ENCODE measurements at regions not wholly inside any gene's neighbourhood (a gene's known extent, or its start where the extent isn't known, plus 50 kb on each side); places are given as distances from the start of the nearest gene placed in this dataset.

- no peak overlapping the region for H3K27ac Mint-ChIP-seq (ENCODE audit: unreplicated experiment)
- H3K4me1 Mint-ChIP-seq (ENCODE audit: low read depth, unreplicated experiment) = peaks cover 13% of the 10 kb centered on the region
- H3K27me3 Mint-ChIP-seq (ENCODE audit: unreplicated experiment) = no peaks in the 10 kb centered on the region
- intact Hi-C loops (cut with micrococcal nuclease; ENCODE audit: unreplicated experiment) = no loop called here
- DNase-seq = no peak
- no peaks in the 10 kb centered on the region for H3K36me3 Mint-ChIP-seq (ENCODE audit: insufficient read depth, unreplicated experiment)
- no peak overlapping the region for H3K4me3 Mint-ChIP-seq (ENCODE audit: low read depth, unreplicated experiment)
- H3K9me3 Mint-ChIP-seq (ENCODE audit: low read depth, unreplicated experiment) = no peaks in the 10 kb centered on the region
- CTCF ChIA-PET = no interaction called here
- no peak for TF ChIP-seq CTCF (IDR thresholded peaks at IDR 0.05; ENCODE audit: unreplicated experiment)
- no TSS peak for BruUV-seq (replicated peaks)
Observed at GRCh38 chr13:40348096-40348679, 318.3 kb downstream of the FOXO1 start.

GRCh38 chr13:40350283-40350992, 316.0 kb downstream of the FOXO1 start:
- no peaks in the 10 kb centered on the region for H3K9me3 Mint-ChIP-seq (ENCODE audit: low read depth, unreplicated experiment)
- intact Hi-C loops (cut with micrococcal nuclease; ENCODE audit: unreplicated experiment) = no loop called here
- no TSS peak for BruUV-seq (replicated peaks)
- H3K36me3 Mint-ChIP-seq (ENCODE audit: insufficient read depth, unreplicated experiment) = no peaks in the 10 kb centered on the region
- H3K4me1 Mint-ChIP-seq (ENCODE audit: low read depth, unreplicated experiment) = peaks cover 9% of the 10 kb centered on the region
- H3K27me3 Mint-ChIP-seq (ENCODE audit: unreplicated experiment) = no peaks in the 10 kb centered on the region
- H3K27ac Mint-ChIP-seq (ENCODE audit: unreplicated experiment) = no peak overlapping the region
- TF ChIP-seq CTCF (IDR thresholded peaks at IDR 0.05; ENCODE audit: unreplicated experiment) = no peak
- no peak overlapping the region for H3K4me3 Mint-ChIP-seq (ENCODE audit: low read depth, unreplicated experiment)
- CTCF ChIA-PET = no interaction called here
- no peak for DNase-seq

- no peak overlapping the region for H3K27ac Mint-ChIP-seq (ENCODE audit: unreplicated experiment)
Observed at GRCh38 chr13:40351537-40352379, 314.7 kb downstream of the FOXO1 start.

GRCh38 chr13:40352380-40352778, 314.1 kb downstream of the FOXO1 start:
- Mint-ChIP-seq H3K4me3 (ENCODE audit: low read depth, unreplicated experiment) (no peak overlapping the region), H3K27ac (ENCODE audit: unreplicated experiment) (no peak overlapping the region), H3K27me3 (ENCODE audit: unreplicated experiment) (no peaks in the 10 kb centered on the region), H3K9me3 (ENCODE audit: low read depth, unreplicated experiment) (no peaks in the 10 kb centered on the region), H3K4me1 (ENCODE audit: low read depth, unreplicated experiment) (peaks cover 9% of the 10 kb centered on the region), H3K36me3 (ENCODE audit: insufficient read depth, unreplicated experiment) (no peaks in the 10 kb centered on the region)
- CTCF ChIA-PET = no interaction called here
- no TSS peak for BruUV-seq (replicated peaks)
- intact Hi-C loops (cut with micrococcal nuclease; ENCODE audit: unreplicated experiment) = no loop called here
- DNase-seq = no peak
- no peak for TF ChIP-seq CTCF (IDR thresholded peaks at IDR 0.05; ENCODE audit: unreplicated experiment)

More at GRCh38 chr13:40351537-40352379, 314.7 kb downstream of the FOXO1 start:
- H3K27me3 Mint-ChIP-seq (ENCODE audit: unreplicated experiment) = no peaks in the 10 kb centered on the region
- no peaks in the 10 kb centered on the region for H3K9me3 Mint-ChIP-seq (ENCODE audit: low read depth, unreplicated experiment)
- intact Hi-C loops (cut with micrococcal nuclease; ENCODE audit: unreplicated experiment) = no loop called here
- TF ChIP-seq CTCF (IDR thresholded peaks at IDR 0.05; ENCODE audit: unreplicated experiment) = no peak
- no peak for DNase-seq
- H3K4me3 Mint-ChIP-seq (ENCODE audit: low read depth, unreplicated experiment) = no peak overlapping the region
- BruUV-seq (replicated peaks) = no TSS peak
- H3K4me1 Mint-ChIP-seq (ENCODE audit: low read depth, unreplicated experiment) = peaks cover 9% of the 10 kb centered on the region
- H3K36me3 Mint-ChIP-seq (ENCODE audit: insufficient read depth, unreplicated experiment) = no peaks in the 10 kb centered on the region
- CTCF ChIA-PET = no interaction called here

Data from Calu3 (cell line).